ENCODE measurements at regions not wholly inside any gene's neighbourhood (a gene's known extent, or its start where the extent isn't known, plus 50 kb on each side); places are given as distances from the start of the nearest gene placed in this dataset.

- Histone ChIP-seq H3K27me3 (no peaks in the 10 kb centered on the region), H3K4me3 (ENCODE audit: low read depth in 1 of 2, low read length in 1 of 2) (no peak overlapping the region), H3K9me3 (no peaks in the 10 kb centered on the region), H3K36me3 (no peaks in the 10 kb centered on the region), H3K4me1 (ENCODE audit: control insufficient read depth in 1 of 2, insufficient read depth in 1 of 2, low read depth in 1 of 2, low read length in 1 of 2) (no peaks in the 10 kb centered on the region), H3K27ac (no peak overlapping the region)
- no peak for TF ChIP-seq CTCF (IDR thresholded peaks at IDR 0.05)
Measured at GRCh38 chr5:7331131-7331530, 64.8 kb upstream of the ADCY2 start.

Data from neutrophil (primary cell).